ENCODE measurements at regions not wholly inside any gene's neighbourhood (a gene's known extent, or its start where the extent isn't known, plus 50 kb on each side); places are given as distances from the start of the nearest gene placed in this dataset.
"Not testable (repeated sequence)": the region's sequence is repeated elsewhere in the genome, so short reads cannot be mapped to it uniquely, and the experiment has no call there.

DNA sequence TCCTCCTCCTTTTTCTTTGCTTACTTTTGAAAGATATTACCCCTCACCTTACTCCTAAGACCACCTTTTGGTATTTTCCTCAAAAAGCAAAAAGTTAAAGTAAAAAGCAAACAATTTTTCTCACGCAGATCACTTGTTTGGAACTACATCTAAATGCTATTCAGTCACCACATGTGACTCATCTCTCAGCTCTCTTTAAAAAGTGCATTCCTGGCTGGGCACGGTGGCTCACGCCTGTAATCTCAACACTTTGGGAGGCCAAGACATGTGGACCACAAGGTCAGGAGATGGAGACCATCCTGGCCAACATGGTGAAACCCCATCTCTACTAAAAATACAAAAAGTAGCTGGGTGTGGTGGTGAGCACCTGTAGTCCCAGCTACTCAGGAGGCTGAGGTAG lies 218.0 kb downstream of the HS3ST3B1 start:
- DNase-seq = not testable (repeated sequence)

DNA sequence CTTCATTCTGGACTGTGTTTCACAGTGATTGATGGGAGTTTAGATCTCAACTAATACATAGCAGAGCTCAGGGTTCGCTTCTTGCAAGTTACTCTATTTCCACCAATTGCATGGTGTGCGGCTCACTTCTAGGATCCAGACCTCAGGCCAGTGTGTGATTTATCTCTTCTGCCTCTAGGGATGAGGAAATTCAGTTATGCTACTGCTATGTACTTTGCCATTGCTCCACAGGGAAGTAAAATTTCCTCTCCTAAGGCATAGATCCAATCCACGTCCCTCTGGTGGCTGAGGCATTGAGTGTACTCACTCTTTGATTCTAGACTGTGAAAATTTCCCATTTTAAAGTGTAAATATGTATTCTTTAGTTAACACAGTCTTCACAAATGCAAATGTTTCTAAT lies 214.1 kb downstream of the HS3ST3B1 start:
- DNase-seq = no peak

DNA sequence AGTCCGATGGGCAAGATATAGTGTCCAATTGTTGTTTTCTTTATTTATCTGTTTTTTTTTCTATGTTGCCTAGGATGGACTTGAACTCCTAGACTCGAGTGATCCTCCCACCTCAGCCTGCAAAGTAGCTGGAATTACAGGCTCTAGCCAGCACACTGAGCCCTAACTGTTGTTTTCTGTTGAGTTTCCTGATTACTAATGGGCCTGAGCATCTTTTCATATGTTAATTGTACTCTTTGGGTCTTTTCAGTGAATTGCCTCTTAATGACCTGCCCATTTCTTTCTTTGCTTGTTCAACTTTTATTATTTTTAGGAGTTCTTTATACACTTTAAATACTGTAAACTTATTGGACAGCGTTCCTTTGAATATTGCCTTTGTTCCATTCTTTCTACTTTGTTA lies 213.0 kb downstream of the HS3ST3B1 start:
- DNase-seq = no peak

DNA sequence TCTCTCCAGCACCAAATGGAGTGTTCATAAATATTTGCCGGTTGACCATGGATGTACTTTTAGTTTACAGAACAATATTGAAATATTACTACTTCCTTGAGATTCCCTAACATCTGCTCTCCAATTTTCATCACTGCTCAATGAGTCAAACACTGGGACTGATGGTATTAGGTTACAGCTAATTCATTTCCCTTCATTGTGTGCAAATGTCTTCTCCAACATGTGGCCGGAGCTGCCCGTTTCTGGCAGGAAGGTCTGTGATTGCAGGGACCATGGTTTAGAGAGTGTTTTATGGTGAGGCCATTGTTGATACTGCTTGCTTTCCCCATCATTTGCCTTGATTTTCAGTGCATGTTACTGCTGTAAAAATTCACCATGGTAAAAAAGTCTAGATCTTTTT lies 209.3 kb downstream of the HS3ST3B1 start:
- DNase-seq = no peak

DNA sequence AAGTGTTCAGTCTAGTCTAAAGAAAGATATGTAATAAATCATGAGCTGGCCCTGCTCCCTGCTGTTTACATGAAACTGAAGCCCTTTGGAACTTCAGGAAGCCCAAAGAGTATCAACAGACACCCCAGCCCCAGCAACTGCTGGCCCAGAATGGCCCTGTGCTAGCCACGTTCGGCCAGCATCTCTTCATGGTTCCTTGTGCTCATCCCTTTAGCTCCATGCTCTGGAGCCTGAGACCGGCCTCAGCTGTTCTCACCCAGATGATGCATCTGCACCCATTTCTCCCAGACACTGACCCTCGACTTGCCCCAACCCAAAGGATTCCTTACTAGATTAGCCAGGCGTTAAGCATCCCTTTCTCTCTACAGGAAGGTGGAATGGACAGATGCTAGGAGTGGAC lies 207.3 kb downstream of the HS3ST3B1 start:
- no peak for DNase-seq

DNA sequence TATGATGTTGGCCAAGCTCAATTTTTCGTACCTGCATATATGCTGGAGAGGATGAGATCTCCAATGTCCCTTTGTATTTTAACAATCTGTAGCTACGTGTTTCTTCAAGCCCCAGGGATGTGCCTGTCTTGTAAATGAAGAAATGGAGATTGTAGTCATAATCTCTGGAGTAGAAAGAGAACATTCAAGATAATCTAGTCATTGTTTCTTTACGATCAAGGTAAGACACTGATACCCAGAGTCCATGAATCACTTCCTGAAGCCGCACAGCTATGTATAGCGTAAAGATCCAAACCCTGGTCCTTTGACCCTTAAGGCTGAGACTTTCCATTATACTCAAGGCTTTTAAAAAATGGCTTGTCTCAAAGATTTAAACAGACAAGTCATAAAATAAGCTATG lies 205.5 kb downstream of the HS3ST3B1 start:
- DNase-seq = no peak

DNA sequence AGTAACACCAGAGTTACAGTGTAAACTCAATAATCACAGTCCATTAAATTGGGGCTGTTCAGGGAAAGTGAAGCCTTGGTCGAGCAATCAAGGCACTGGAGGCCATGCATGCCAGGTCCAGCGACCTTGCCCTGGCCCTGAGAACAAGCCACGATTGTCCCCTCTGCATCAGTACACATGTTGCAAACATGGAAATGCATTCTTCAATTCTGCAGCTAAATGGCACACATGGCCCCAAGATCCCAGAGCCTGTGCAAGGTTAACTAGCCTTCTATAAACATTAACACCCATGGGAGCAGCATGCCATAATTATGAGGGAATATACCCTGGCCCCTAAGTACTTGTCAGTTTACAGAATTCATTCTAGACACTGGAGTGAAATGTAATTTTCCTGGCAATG lies 204.7 kb downstream of the HS3ST3B1 start:
- DNase-seq = no peak

DNA sequence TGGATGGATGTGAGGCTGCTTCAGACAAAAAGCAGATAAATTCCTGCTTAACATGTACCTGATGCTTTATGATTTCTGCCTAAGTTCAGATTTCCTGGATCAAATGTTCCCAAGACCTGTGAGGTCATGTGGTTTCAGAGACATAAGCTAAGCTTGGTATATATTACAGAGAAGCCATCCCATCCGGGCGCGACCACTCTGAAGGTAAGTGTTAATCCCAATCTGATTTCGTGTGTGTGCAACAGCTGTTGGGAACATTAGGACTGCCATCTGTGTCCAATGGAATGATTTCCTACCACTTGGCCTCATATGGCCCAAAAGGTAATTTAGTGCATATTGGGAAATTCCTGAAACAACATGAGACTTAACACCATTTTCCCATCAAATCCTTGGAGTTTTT lies 199.1 kb downstream of the HS3ST3B1 start:
- no peak for DNase-seq

DNA sequence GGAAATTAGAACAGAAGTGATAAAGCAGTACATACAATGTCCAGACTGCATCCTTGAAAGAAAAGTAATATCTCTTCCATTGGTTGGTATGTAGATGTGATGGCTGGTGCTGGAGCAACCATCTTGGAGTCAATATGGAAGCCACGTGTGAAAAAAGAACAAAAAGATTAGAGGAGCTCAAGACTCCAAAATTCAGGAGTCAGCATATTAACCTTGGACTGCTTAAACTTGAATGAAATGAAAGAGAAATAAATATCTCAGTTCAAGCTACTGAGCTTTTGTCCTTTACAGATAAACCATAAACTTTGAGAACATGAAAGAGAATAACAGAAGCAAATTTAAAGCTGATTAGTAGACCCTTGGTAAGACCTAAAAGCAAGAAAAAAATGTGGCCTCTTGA lies 197.9 kb downstream of the HS3ST3B1 start:
- DNase-seq = no peak

DNA sequence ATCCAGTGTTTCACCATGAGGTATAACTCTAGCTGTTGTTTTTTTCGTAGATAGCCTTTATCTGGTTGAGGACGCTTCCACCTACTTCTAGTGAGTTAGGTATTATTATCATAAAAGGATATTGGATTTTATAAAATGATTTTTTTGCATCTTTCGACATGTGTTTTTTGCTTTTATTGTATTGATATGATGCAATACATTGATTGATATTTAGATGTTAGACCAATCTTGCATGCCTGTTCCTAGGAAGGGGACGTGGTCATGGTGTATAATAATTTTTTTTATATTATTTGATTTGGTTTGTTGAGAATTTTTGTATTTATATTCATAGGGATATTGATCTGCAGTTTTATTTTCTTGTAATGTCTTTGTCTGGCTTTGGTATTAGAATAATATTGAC lies 193.3 kb downstream of the HS3ST3B1 start:
- DNase-seq = no peak

DNA sequence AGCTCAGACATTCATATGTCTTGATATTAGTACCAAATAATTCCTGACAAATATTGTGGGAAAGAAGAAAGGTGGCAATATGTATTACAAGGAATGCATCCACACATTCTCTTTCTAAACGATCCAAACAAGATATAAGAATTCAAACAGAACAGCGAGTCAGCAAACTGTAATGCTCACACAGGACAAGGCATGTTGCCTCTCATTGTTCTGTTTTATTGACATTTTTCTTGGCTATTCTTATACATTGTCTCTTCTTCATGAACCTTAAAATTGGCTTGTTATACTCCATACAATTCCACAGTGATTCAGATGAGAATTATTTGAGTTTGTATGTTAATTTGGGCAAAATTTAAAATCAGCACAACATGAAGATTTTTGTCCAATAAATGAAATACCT lies 189.1 kb downstream of the HS3ST3B1 start:
- DNase-seq = no peak

DNA sequence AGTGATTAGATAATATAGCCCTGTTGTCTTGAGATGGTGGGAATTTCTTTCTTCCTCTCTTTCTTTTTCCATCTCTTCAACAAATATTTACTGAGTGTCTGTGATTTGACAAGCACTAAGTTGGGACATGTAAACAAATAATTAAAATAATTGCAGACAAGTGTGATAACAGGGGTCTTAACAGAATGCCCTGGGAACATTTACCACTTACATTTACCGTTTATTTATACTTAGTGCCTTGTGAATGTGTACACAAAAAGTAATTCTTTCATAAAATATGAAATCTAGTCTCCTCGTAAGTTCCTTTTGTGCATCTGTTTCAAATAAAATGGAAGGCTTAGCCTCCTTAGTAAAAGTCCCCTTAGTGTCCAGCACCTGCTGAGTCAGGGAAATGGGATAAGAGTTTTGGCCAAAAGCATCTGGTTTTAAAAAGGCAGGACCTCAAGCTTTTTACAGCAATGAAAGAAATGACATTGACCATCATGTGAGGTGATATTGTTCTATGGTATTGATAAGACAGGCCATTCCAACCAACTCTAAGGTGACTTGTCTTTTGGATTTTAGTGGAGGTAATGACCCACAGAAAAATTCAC lies 188.2 kb downstream of the HS3ST3B1 start:
- no peak for DNase-seq

DNA sequence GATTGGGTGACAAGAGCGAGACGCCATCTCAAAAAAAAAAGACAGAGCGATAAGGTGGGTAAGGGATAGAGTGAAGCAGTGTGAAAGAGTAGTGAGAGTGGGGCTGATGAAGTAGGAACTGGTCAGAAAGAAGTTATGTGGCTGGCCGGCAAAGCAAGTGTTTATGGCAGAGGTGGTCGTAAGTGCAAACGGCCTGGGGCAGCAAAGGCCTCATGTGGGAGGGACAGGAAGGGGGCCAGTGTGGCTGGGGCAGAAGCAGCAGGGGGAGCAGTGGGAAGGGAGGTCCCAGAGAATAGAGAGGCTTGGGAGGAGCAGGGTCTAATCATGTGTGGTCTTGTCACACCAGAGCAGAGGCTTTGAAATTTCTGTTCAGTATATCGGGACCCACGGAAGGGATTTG lies 186.2 kb downstream of the HS3ST3B1 start:
- no peak for DNase-seq

DNA sequence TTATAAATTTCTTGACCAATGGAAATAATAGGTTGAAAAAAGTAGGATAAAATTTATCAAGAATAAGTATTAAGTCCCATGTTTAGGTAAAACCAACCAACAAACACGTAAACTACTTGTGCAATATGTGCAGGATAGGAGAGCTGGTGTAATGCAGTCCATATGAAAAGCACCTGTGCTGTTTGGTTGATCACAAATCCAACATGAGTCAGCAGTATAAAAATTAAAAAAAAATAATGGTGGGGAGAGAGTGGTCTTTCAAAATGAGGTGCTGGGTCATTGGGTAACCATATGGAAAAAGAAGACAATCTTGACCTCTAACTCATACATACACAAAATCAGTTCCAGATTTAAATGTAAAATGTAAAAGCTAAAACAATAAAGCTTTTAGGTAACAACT lies 181.8 kb downstream of the HS3ST3B1 start:
- DNase-seq = no peak

DNA sequence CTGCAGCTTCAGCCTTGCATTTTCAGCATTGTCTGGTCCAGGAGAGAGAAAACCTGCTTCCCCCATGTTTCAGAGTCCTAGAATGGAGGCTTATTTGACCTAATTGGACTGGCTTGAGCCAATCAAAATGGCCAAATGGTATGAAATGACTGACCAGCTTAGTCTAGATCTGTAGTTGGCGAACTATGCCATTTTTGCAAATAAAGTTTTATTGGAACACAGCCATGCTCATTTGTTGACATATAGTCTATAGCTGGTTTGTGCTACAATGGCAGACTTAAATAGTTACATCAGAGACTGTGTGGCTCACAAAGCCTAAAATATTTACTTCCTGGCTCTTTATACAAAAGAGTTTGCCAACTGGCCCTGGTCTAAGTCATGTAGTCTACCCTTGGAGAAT lies 180.8 kb downstream of the HS3ST3B1 start:
- no peak for DNase-seq

DNA sequence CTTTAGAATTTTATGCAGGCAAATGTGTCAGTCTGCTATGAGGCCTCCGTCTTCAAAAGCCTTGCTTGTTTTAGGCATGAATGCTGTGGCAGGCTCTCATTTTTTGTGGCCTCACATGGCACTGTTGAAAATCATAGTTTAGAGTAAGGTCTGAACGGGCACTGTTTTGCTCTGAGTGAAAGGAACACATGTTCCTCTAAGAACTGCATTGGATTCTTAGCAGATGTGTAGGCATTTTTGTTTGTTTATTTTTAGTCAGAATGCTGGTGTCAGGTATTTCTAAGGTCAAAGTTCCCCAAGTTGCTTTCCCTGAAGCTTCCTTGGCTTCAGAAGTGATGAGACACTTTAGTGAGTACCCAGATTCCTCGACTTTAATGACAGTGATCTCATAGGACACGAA lies 173.7 kb downstream of the HS3ST3B1 start:
- DNase-seq = no peak

DNA sequence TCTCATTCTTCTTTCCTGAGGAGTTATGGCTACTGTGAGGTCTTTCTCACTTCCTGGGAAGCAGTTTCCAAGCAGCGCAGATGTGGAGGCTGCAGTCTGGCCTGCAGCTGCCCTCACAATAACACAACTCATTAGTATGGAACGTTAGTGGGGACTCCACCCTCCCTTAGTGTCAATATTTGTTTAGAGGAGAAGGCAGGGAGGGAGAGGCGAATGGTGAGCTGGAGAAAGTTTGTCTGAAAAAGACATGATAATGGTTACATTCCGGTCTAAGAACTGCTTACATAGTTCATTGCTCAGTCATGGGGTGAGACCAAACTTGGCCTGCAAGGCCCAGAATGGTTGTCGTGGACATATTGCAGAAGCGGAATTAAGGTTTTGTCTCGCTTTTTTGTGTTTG lies 170.2 kb downstream of the HS3ST3B1 start:
- DNase-seq = no peak

DNA sequence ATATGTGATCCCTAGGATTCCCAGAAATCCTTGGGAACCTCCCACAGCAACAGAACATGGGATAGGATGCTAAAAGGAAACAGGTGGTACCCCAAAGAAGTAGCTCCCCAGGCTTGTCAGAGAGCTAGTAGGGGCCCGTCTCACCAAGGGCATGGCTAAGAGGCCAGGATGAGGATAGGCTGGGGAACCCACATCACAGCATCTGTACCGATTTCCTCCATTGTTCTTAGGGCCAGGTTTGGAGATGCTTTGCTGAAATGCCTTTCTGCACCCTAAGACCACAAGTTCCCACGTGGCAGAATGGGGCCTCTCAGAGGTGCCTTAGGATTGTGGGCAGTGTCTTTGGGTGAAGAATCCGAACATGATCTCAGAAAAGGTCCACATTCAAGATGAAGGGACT lies 169.5 kb downstream of the HS3ST3B1 start:
- DNase-seq = no peak

DNA sequence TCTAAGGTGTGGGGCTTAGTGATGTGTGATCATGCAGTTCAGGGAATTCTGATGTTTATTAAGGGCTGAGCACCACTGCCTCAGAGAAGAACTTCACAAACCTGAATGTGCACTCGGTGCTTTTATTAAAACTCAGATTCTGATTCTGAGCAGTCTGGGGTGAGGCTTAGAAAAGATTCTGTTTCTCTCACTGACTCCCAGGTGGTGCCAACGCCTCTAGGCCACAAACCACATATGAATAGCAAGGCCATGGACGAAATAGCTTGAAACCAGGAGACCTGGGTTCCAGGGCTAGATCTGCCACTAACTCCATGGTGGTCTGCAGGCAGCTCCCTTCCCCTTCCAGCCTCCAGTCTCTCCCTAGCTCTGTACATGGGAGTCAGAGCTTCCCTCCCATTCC lies 169.1 kb downstream of the HS3ST3B1 start:
- no peak for DNase-seq

DNA sequence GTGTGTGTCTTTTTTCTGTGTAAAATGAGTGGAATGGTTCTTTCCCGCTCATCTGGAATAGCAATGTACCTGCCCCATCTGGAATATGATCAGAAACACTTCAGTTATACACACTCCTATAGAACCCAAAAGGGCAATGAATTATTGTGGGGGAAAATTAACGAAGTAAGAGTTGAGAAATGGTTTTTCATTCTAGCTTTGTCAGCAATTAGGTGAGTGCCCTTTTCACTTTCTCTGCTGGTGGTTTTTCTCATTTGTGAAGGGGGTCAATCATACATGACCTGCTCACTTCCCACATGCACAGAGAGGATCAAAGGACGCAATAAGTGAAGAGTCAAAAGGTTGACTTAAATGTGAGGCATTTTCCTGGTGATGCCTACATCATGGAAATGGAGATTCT lies 168.0 kb downstream of the HS3ST3B1 start:
- no peak for DNase-seq

DNA sequence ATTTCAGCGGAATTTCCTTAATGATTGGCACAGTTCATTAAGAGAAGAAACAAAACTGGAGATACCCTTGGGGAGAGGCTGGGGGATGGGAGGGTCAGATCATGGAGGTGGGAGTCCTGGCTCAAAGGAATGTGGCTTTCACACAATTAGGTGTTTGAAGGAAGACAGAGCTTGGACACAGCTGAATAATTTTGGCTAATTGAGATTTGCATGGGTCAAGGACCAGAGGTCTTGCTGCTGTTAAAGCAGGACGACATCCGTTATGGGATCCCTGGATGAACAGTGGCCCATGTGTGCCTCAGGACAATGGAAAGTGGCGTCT lies 160.3 kb downstream of the HS3ST3B1 start:
- no peak for DNase-seq

DNA sequence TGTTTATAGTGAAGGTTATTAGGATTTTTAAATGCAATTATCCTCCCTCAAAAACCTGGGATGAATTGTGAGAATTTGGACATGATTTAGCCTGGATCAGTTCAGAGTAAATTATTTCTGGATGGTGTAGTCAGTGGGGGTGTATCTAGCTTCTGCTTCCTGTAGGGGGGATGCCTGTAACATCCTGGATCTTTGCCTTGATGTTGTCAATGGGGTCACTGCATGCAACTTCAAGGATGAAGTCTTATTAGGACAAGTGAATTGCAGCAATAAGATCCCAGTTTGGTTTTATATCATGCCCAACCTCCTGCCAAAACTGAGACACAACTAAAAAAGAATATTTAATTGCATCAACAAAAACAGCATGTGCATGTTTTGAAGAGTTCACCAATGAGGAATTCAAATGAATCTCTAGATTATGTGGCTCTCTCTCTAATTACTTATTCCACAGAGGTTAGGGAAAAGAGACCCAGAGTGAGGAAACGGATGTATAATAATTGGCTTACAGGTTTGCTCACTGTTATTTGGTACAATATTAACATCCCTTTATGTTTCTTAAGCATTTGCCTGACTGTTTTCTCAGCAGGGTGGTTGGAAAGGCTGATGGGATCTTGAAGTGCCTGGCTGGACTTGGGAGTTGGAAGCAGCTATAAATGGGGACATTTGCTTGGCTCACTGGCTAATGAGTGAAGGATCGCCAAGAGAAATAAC lies 159.8 kb downstream of the HS3ST3B1 start:
- no peak for DNase-seq

DNA sequence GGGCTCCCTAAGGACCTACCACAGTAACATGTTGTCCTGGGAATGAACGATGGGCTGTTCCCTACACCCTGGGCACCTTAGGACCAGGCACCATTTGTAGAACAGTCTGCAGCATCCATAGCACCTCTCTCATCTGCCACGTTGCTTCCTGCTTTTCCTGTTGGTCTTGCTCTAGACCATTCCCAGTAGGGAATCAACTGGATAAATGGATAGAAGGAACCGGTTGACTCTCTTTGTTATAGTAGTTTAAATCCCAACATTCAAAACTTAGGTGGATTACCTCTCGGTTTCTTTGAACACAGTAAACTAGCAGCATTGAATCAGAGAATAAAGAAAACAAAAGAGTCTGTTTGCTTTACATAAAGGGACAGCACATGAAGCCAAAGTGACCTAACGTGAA lies 159.1 kb downstream of the HS3ST3B1 start:
- DNase-seq = no peak

DNA sequence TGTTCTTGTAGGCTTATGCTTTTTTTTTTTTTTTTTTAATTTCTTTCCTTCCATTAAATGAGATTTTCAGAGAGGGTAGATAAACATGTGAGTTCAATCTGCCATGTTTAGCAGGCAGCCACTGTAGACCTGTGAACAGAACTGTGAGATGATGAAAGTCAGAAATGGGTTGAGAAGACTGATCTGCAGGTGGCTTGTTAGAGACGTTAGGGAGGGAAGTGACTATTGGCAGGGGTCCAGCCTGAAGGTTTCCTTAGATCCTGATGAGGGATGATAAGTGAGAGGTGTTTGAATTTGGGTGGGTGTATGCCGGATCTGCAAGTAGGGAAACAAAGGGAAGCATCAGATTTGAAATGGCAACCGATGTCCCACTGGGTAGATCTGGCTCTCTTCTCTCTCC lies 157.8 kb downstream of the HS3ST3B1 start:
- DNase-seq = no peak

DNA sequence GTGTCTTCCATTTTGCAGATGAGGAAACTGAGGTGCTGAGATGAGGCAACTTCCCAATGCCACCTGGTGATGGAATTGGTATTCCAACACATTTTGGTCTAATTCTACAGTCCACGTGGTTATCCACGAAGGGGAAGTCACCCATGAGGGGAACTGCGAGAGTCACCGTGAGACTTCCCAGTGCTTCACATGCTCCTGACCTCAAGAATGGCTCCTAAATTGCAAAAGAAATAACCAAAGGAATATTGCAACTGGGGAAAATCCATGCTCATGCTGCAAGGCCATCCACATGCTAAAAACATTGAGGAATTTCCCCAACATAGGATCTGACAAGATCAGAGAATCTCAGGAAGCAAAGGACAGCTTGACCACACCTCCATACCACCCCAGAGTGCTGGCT lies 153.9 kb downstream of the HS3ST3B1 start:
- DNase-seq = no peak

DNA sequence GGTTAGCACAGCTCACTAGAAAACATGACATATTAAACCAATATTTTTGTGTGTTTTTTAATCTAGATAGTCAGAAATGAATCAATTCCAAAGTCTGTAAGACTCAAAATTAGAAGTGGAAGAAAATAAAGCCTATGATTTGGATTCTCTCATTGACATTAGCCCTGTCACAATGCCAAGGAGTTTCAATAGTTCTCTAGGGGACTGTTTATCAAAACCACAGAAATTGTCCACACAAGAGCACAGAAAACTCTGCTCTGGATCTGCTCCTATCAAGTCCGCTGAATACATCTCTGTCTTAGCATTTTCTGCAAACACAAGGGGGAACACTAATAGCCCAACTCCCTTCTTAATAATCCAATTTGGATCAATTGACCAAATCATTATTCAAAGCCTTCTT lies 152.0 kb downstream of the HS3ST3B1 start:
- no peak for DNase-seq
